ENCODE measurements at regions not wholly inside any gene's neighbourhood (a gene's known extent, or its start where the extent isn't known, plus 50 kb on each side); places are given as distances from the start of the nearest gene placed in this dataset.
"Not testable (repeated sequence)": the region's sequence is repeated elsewhere in the genome, so short reads cannot be mapped to it uniquely, and the experiment has no call there.

GRCh38 chr4:154030746-154031145 lies 241.9 kb upstream of the SFRP2 start:
- no peak for DNase-seq (ENCODE audit: low read depth)

GRCh38 chr4:154030152-154030551 lies 241.3 kb upstream of the SFRP2 start:
- DNase-seq (ENCODE audit: low read depth) = no peak

DNA sequence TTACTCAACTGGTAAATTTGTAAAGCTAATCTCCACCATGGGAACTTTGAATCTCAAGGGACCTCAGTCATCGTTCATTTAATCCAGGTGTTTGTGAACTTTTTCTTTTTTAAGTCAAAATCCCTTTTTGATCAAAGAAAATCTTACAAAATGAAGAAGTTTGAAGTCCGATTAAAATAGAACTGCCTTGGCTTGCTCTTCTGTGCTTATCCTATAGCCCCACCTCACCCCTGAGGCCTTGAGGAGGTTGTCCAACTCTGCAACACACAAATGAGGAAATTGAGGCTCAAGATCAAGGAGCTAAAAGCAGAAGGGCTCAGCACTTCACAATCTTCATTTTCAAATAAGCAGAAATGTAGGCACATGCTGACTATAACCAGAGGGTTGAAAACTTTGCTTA lies 240.3 kb upstream of the SFRP2 start:
- no peak for DNase-seq (ENCODE audit: low read depth)

DNA sequence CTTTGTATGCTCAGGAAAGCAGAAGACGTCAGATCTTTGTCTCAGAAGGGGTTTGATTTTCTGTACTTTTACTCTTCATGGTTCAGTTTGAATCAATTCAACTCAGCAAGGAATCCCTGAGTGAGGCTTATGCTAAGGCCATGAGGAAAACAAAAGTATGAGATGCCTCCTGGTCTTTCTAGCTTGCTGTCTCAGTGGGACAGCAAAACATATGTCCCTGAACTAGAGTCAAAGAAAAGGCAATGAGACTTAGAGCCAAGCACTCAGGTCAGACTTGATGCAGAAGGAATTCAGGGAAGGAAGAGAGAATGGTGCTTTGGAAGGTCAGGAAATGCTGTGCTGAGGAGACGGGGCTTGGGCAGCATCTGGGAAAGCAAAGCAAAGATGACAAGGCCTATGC lies 236.2 kb upstream of the SFRP2 start:
- DNase-seq (ENCODE audit: low read depth) = no peak

- no peak for DNase-seq (ENCODE audit: low read depth)
These were observed 235.3 kb upstream of the SFRP2 start for GRCh38 chr4:154024097-154024694.

DNA sequence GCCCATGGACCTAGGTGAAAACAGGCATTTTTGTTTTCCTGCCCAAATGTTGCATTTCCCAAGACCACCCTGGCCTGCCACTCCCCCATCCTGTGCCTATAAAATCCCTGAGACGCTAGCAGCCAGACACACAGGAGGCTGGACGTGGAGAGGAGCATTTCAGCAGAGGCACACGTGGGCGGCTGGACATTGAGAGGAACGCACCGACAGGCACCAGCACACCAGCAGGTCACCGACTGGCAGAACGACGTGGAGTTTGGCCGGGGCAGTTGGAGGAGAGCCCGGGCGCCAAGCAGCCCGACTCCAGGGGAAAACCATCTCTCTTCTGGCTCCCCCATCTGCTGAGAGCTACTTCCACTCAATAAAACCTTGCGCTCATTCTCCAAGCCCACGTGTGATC lies 234.8 kb upstream of the SFRP2 start:
- not testable (repeated sequence) for DNase-seq (ENCODE audit: low read depth)

GRCh38 chr4:154019811-154020210 lies 230.9 kb upstream of the SFRP2 start:
- DNase-seq (ENCODE audit: low read depth) = no peak

DNA sequence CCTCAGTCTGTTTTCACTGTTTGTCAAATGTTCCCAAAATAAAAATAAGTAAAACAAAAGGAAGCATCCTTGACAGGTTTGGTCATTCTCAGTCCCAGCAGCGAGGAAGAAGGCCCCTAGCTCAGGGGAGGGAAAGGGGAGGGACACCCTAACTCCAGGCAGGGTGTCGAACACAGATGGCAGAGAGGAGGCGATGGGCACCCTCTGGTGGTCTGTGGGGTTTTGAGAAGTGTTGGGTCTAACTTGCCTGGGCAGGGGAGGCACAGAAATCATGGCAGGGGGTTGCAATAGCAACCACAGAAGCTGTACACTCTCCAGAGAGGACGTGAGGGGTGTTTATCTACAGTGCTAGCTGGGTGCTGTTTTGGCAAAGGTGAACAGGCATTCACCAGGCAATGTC lies 229.8 kb upstream of the SFRP2 start:
- DNase-seq (ENCODE audit: low read depth) = peak; percentile 6

- DNase-seq (ENCODE audit: low read depth) = no peak
These were observed 226.7 kb upstream of the SFRP2 start for GRCh38 chr4:154015578-154015977.

- DNase-seq (ENCODE audit: low read depth) = no peak
These were observed 225.8 kb upstream of the SFRP2 start for GRCh38 chr4:154014407-154015321.

- no peak for DNase-seq (ENCODE audit: low read depth)
These were observed 224.7 kb upstream of the SFRP2 start for GRCh38 chr4:154013576-154013975.

- no peak for DNase-seq (ENCODE audit: low read depth)
These were observed 221.5 kb upstream of the SFRP2 start for GRCh38 chr4:154010371-154010770.

DNA sequence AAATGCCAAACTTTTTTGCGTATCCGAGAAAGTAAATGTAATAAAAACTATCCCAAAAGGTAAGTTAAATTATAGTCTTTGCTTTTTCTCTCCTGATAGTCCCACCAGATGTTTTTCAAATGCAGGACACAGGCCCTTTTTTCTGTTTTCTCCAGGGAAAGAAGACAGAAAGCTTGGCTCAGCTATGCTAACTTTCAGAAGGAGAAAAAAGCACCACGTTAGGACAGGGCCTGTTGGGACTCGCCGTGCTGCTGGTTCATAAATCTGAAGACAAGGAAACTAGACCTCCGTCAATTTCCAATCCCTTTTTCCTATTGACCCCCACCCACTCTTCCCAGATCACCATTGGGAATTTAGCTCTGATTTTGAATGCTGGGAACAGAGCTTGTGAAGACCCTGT lies 220.9 kb upstream of the SFRP2 start:
- DNase-seq (ENCODE audit: low read depth) = no peak

- no peak for DNase-seq (ENCODE audit: low read depth)
These were observed 220.3 kb upstream of the SFRP2 start for GRCh38 chr4:154009191-154009590.

DNA sequence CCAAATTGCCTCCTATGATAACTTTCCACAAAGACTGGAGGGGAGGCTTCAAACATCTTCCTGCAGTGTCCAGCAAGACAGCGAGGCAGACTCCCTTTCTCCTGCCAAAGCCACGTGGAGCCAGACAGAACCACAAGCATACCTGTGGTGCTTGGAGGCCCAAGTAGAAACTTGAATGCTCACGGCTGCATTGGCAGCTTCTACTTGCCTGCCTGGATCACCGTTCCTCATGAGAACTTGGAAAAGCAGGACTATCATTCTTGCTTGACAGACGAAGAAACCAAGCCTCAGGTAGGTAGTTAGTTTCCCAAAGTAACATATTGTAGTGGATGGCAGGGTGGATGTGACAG lies 216.3 kb upstream of the SFRP2 start:
- no peak for DNase-seq (ENCODE audit: low read depth)

DNA sequence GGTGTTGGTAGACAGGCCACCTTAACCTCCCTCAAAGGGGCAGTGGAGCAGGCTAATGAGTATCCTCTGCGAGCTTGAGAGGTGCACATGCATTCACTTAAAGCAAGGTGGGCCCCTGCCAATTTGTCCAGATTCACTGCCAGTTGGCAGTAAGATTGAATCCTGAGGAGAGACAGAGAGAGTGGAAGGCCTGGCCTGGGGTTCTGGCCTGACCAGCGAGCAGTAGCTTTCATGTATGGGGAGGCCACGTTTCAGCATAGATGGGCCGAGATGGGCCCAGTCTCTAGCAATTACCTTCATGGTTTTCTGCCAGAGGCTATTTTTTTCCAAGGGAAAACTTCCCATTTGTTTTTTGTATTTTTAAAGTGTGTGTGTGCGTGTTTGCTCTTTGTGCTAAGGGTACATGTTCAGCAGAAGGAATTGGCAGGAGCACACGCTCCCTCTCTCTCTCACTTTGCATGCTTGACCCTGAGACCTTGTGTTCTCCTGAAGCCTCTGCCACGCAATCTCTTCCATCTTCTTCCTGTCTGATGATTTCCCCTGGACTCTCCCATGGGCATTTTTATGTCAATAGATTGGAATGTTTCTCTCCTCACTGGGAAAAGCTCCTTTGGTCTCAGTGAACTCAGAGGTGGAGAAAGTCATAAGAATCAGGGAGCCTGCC lies 215.8 kb upstream of the SFRP2 start:
- no peak for DNase-seq (ENCODE audit: low read depth)

- no peak for DNase-seq (ENCODE audit: low read depth)
These were observed 215.1 kb upstream of the SFRP2 start for GRCh38 chr4:154004016-154004415.

DNA sequence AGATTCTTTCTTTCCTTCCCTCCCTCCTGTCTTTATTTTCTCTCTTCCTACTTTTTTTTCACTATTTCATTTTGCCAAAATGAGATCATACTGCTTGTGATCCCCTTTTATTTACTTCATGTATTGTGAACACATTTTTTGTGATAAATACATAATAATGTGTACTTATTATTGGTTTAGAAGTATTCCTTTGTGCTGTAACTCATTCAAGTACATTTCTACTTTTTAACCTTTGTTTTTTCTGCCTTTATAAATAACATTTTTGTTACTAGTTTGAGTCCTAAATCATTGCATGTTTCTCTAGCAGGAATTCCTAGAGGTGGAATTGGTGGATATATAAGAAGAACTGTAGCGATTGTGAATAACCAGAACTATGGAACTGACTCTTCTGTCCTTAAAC lies 214.5 kb upstream of the SFRP2 start:
- no peak for DNase-seq (ENCODE audit: low read depth)

DNA sequence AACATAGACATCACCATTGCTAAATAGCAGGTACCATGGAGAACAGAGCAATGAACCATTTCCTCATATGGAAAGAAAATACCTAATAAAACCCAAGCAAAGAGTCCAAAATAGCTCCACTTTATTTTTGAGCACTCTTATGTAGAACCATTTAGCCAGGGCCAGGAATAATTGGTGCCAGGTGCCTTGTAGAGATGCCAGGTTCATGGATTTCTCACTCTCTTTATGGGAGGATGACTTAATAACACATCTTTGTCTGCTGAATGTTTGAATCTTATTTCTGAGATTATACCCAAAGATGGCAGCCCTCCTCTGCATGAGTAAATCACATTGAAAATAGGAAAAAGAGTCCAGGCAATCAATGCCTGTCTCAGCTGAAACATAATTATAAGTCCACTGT lies 212.3 kb upstream of the SFRP2 start:
- no peak for DNase-seq (ENCODE audit: low read depth)

GRCh38 chr4:153997516-153997915 lies 208.6 kb upstream of the SFRP2 start:
- no peak for DNase-seq (ENCODE audit: low read depth)

DNA sequence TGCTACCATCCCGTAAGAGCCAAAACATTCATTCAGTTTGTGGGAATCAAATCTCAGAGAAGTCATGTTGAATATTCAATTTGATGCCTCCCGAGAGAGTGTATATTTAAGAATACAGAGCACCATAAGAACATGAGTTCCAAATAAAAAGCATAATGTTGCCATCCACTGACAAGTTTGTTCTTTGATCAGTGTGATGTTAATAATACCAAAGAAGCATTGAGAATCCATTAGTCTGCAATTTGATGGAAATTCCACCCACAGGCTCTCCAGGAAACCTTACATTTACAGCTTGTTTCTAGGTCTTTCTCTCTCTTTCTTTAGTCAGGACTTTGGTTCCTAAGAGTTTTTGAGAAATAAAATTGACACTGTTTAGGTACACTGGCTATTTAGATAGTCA lies 200.6 kb upstream of the SFRP2 start:
- DNase-seq (ENCODE audit: low read depth) = no peak

GRCh38 chr4:153988492-153989363 lies 199.8 kb upstream of the SFRP2 start:
- no peak for DNase-seq (ENCODE audit: low read depth)
